Small intestine (tissue), 7 donors: ENCODE measurements at regions not wholly inside any gene's neighbourhood (a gene's known extent, or its start where the extent isn't known, plus 50 kb on each side); places are given as distances from the start of the nearest gene placed in this dataset.

ENCODE experiments used
- DNase-seq, 2 donors: peaks; one replicate each; pipeline versions ENCODE4 v3.0.0 to v3.0.0-alpha.2; 2013
- FAIRE-seq: peaks from 2 replicates; lab custom pipeline; 2012; peaks lifted over from hg19 to GRCh38; lab: Jason Lieb, UNC
- H3K27ac ChIP-seq, 3 donors: one replicate each; pipeline ENCODE4 v1.5.1; 2013; ENCODE audit warnings: low read length in 2 of 3, mild to moderate bottlenecking in 2 of 3, control low read depth in 1 of 3, inconsistent platforms in 1 of 3, low read depth in 1 of 3, moderate library complexity in 1 of 3
- H3K27me3 ChIP-seq, 3 donors: one replicate each; pipeline ENCODE4 v1.6.1; 2013; ENCODE audit warnings: low read length in 3 of 3, inconsistent platforms in 1 of 3; ENCODE audit not compliant: control insufficient read depth in 3 of 3, insufficient read depth in 3 of 3
- H3K36me3 ChIP-seq, 3 donors: one replicate each; pipeline ENCODE4 v1.6.1; 2013; ENCODE audit warnings: low read length in 3 of 3, inconsistent platforms in 1 of 3, low read depth in 1 of 3, mild to moderate bottlenecking in 1 of 3, moderate library complexity in 1 of 3; ENCODE audit not compliant: control insufficient read depth in 3 of 3, insufficient read depth in 2 of 3
- H3K4me1 ChIP-seq, 3 donors: one replicate each; pipeline ENCODE4 v1.6.1; 2013; ENCODE audit warnings: low read length in 2 of 3, inconsistent platforms in 1 of 3, low read depth in 1 of 3, mild to moderate bottlenecking in 1 of 3, moderate library complexity in 1 of 3; ENCODE audit not compliant: control insufficient read depth in 3 of 3, insufficient read depth in 2 of 3
- H3K4me3 ChIP-seq, 3 donors: one replicate each; pipeline ENCODE4 v1.5.1; 2013; ENCODE audit warnings: low read length in 3 of 3, control low read depth in 1 of 3, inconsistent platforms in 1 of 3, low read depth in 1 of 3, mild to moderate bottlenecking in 1 of 3, moderate library complexity in 1 of 3
- H3K9me3 ChIP-seq, 2 donors: one replicate each; pipeline ENCODE4 v1.6.1; 2013; ENCODE audit warnings: low read depth in 1 of 2, low read length in 1 of 2; ENCODE audit not compliant: control insufficient read depth in 2 of 2, insufficient read depth in 1 of 2
- WGBS, 3 donors: extraction: QIAGEN DNeasy Blood & Tissue Kit; methylation state at CpG; one replicate each; pipeline ENCODE4 v1.1.7; 2013; 5-methylcytosine and 5-hydroxymethylcytosine counted together
- donor health status: healthy with polysubstance abuse.
- donor health status: control.
- donor health status: control.
- donor health status: Bipolar disorder and iron deficiency.
- donor health status: healthy.

- FAIRE-seq: no peak
- H3K36me3 ChIP-seq: no peaks in the 10 kb centered on the region
- H3K9me3 ChIP-seq: no peaks in the 10 kb centered on the region
- H3K27ac ChIP-seq: no peak overlapping the region
- no peak for DNase-seq
- 68 to 80% (median 74%) methylated on average over 5 of the region's 5 CpGs for WGBS, 3 donors
- no peaks in the 10 kb centered on the region for H3K27me3 ChIP-seq
- peaks cover 0 to 1% (median 0%) of the 10 kb centered on the region in 3 donors for H3K4me1 ChIP-seq
- H3K4me3 ChIP-seq: no peak overlapping the region
These were observed 52.7 kb upstream of the PELI1 start for GRCh38 chr2:64196963-64197362.

- H3K36me3 ChIP-seq: no peaks in the 10 kb centered on the region
- H3K4me3 ChIP-seq: no peak overlapping the region
- H3K27me3 ChIP-seq: no peaks in the 10 kb centered on the region
- FAIRE-seq (no peak), DNase-seq (no peak)
- WGBS, 3 donors: 85 to 100% (median 100%) methylated on average over 1 of the region's 1 CpG
- H3K27ac ChIP-seq: no peak overlapping the region
- peaks cover 0 to 22% (median 17%) of the 10 kb centered on the region in 3 donors for H3K4me1 ChIP-seq
- H3K9me3 ChIP-seq: no peaks in the 10 kb centered on the region
These were observed 56.9 kb upstream of the PELI1 start for GRCh38 chr2:64201151-64201550.

- WGBS, 3 donors: 28 to 37% (median 34%) methylated on average over 4 of the region's 4 CpGs
- no peaks in the 10 kb centered on the region for H3K9me3 ChIP-seq
- no peak overlapping the region for H3K4me3 ChIP-seq
- peaks cover 0 to 22% (median 17%) of the 10 kb centered on the region in 3 donors for H3K4me1 ChIP-seq
- peak; percentile 49 for FAIRE-seq
- peak overlapping the region in 2 of 3 donors; percentile 80 to 90 for H3K27ac ChIP-seq
- no peaks in the 10 kb centered on the region for H3K36me3 ChIP-seq
- DNase-seq: peak; percentile 79 to 80
- H3K27me3 ChIP-seq: no peaks in the 10 kb centered on the region
These were observed 58.1 kb upstream of the PELI1 start for GRCh38 chr2:64202206-64202845.

GRCh38 chr2:64203131-64203857 is 59.1 kb upstream of the PELI1 start:
- FAIRE-seq (no peak), DNase-seq (no peak)
- peaks cover 0 to 22% (median 17%) of the 10 kb centered on the region in 3 donors for H3K4me1 ChIP-seq
- no peaks in the 10 kb centered on the region for H3K27me3 ChIP-seq
- H3K9me3 ChIP-seq: no peaks in the 10 kb centered on the region
- H3K4me3 ChIP-seq: no peak overlapping the region
- peak overlapping the region in 2 of 3 donors; percentile 80 to 94 for H3K27ac ChIP-seq
- H3K36me3 ChIP-seq: no peaks in the 10 kb centered on the region
- WGBS, 3 donors: 61 to 75% (median 70%) methylated on average over 4 of the region's 4 CpGs

DNA sequence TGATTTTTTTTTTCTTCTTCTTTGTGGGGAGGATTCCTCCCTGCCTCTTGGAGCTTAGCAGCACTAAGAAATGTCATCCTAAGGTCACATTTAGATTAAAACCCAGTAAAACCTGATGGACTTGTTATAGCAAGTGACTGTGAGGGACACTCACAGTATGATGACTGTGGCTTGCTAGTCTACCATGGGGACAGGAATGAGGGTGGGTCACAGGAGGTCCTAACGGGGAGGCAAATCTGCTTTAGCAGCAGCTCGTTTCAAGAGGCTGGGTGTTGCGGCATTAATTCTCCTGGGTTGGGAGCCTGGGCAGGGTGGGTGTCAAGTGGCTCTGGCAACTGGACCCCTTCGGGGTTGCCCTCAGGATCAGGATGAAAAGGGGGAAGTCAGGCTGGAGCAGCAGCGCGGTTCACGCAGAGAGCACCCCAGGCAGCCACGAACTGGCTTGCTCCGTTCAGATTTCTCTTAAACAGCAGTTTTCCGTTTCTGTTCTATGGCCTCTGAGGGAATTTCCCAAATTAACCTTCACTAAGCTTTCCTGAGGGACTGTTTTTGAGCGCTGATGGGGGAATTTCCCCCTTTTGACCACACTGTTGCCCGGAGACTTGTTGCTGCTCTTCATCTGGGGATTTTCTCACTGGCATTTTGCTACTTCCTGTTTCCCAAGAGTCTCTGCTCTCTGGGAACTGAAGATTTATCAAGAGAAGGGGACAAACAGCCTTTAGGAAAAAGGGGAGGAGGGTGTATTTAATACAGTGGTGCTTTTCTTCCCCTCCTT is 59.8 kb upstream of the PELI1 start:
- peak overlapping the region in 1 of 3 donors; percentile 3 for H3K4me3 ChIP-seq

DNA sequence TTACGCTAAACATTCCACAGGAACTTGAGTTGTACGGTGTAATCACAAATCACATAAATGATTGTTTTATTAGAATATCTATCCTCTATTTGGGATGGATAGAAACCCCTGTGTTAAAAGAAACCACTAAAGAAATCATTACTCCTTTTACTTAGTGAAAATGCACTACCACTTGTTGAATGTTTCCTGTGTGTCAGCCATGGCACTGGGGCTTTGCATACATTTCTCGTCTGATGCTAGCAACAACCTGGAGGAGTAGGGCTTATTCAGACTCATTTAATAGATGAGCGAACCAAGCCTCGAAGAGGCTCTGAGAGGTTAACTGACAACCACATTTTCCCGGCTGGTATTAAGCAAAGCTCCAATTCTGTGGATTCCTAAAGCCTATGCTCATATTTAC is 60.5 kb upstream of the PELI1 start:
- H3K4me1 ChIP-seq: peaks cover 0 to 22% (median 17%) of the 10 kb centered on the region in 3 donors
- DNase-seq (no peak), FAIRE-seq (no peak)
- 65 to 92% (median 89%) methylated on average over 6 of the region's 6 CpGs for WGBS, 3 donors
- no peaks in the 10 kb centered on the region for H3K27me3 ChIP-seq
- no peak overlapping the region for H3K4me3 ChIP-seq
- no peaks in the 10 kb centered on the region for H3K36me3 ChIP-seq
- no peaks in the 10 kb centered on the region for H3K9me3 ChIP-seq
- H3K27ac ChIP-seq: peak overlapping the region in 2 of 3 donors; percentile 80 to 94

More for the DNA sequence above, 59.8 kb upstream of the PELI1 start:
- FAIRE-seq (no peak), DNase-seq (peak in 1 of 2 donors; percentile 57)
- Histone ChIP-seq H3K9me3 (no peaks in the 10 kb centered on the region), H3K27me3 (no peaks in the 10 kb centered on the region), H3K27ac (peak overlapping the region; percentile 12 to 94 (median 80)), H3K36me3 (no peaks in the 10 kb centered on the region), H3K4me1 (peaks cover 0 to 22% (median 17%) of the 10 kb centered on the region in 3 donors)
- 33 to 78% (median 53%) methylated on average over 12 of the region's 12 CpGs for WGBS, 3 donors

DNA sequence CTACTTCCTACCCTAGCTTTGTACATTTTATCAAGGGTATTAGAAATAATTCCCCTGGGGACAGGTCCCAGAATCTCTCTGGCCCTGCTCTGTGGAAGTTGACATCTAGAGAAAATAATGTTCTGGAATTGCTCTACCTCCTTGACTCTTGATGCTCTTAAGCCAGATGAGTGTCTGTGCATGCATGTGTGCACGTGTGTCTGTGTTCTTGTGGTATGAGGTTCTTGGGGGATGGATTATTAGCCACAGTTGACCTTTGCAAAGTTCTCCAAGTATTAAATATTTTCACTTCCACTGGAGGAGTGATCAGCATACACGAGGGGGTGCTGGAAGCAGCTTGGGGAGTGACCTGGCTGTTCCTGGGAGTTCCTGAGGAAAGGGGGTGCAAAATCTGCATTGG is 61.2 kb upstream of the PELI1 start:
- 64 to 72% (median 68%) methylated on average over 2 of the region's 2 CpGs for whole genome bisulfite sequencing, 3 donors
- Histone ChIP-seq H3K4me1 (peaks cover 0 to 22% (median 17%) of the 10 kb centered on the region in 3 donors), H3K27me3 (no peaks in the 10 kb centered on the region), H3K9me3 (no peaks in the 10 kb centered on the region), H3K4me3 (no peak overlapping the region), H3K27ac (no peak overlapping the region), H3K36me3 (no peaks in the 10 kb centered on the region)
- FAIRE-seq (no peak), DNase-seq (no peak)

DNA sequence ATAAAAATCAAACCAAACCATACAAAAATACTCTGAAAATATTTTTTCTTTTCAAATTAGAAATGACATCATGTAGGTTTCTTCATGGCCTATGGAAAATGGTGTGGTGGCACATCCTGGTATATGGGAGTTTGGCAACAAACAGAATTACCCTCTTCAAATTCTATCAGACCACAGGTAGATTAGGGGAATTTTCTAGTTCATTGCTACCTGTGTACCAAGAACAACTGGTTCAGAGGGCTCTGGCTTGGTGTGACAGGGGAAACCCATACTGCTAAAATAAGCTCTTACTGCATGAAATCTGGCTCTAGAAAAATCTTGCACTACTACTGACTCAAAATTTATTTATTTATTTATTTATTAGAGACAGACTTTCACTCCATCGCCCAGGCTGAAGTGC is 63.4 kb upstream of the PELI1 start:
- no peaks in the 10 kb centered on the region for H3K36me3 ChIP-seq
- peaks cover 2 to 18% (median 12%) of the 10 kb centered on the region in 3 donors for H3K4me1 ChIP-seq
- no peak for DNase-seq
- no peak for FAIRE-seq
- no peak overlapping the region for H3K4me3 ChIP-seq
- no peaks in the 10 kb centered on the region for H3K27me3 ChIP-seq
- no peak overlapping the region for H3K27ac ChIP-seq
- 87 to 100% (median 93%) methylated on average over 1 of the region's 1 CpG for WGBS, 3 donors
- H3K9me3 ChIP-seq: no peaks in the 10 kb centered on the region
